ENCODE measurements at regions not wholly inside any gene's neighbourhood (a gene's known extent, or its start where the extent isn't known, plus 50 kb on each side); places are given as distances from the start of the nearest gene placed in this dataset.

GRCh38 chr1:207970329-207971233 is 59.7 kb upstream of the CD34 start:
- TF ChIP-seq TOX (CRISPR knock-in tag; IDR thresholded peaks at IDR 0.05; ENCODE audit: borderline replicate concordance) (no peak), PATZ1 (CRISPR knock-in tag; IDR thresholded peaks at IDR 0.05; ENCODE audit: borderline replicate concordance) (no peak), RARB (CRISPR knock-in tag; IDR thresholded peaks at IDR 0.05) (no peak), PPARA (CRISPR knock-in tag; IDR thresholded peaks at IDR 0.05; ENCODE audit: borderline replicate concordance) (no peak), CSRNP3 (CRISPR knock-in tag; IDR thresholded peaks at IDR 0.05) (no peak), CSDC2 (CRISPR knock-in tag; IDR thresholded peaks at IDR 0.05) (no peak), ZNF8 (CRISPR knock-in tag; IDR thresholded peaks at IDR 0.05) (no peak), SNAI2 (CRISPR knock-in tag; IDR thresholded peaks at IDR 0.05) (no peak), ARNTL (CRISPR knock-in tag; IDR thresholded peaks at IDR 0.05; ENCODE audit: borderline replicate concordance, low read depth) (no peak), ESRRG (CRISPR knock-in tag; IDR thresholded peaks at IDR 0.05) (no peak)

Measured in SK-N-SH treated with all-trans-retinoic acid at 6 μM for 48 hours (cell line).